Endothelial cell of umbilical vein (primary cell): ENCODE measurements at regions not wholly inside any gene's neighbourhood (a gene's known extent, or its start where the extent isn't known, plus 50 kb on each side); places are given as distances from the start of the nearest gene placed in this dataset.

Experiments used
- BruUV-seq: library from RNA; stranded (reverse); fragments of 400-500 nt; replicated peaks from 2 replicates; lab custom pipeline; 2021; lab: Mats Ljungman, UMichigan
- CTCF ChIA-PET: fragments of 300-600, 350-600 bp; sonication (Branson Sonifier 250); formaldehyde crosslinking; loops from one replicate; lab custom pipeline; 2021; ENCODE audit warnings: antibody characterized with exemption, inconsistent platforms; lab: Charles Lee
- POLR2A ChIA-PET: fragments of 300-600, 350-600 bp; sonication (Branson Sonifier 250); formaldehyde crosslinking; loops from one replicate; lab custom pipeline; 2021; ENCODE audit warnings: antibody characterized with exemption, inconsistent platforms; lab: Charles Lee
- DNase-seq: peaks from one replicate; pipeline ENCODE4 v3.0.0-alpha.2; 2011; ENCODE audit warnings: low read depth, low spot score
- FAIRE-seq: peaks from 2 replicates; lab custom pipeline; 2011; peaks lifted over from hg19 to GRCh38; lab: Jason Lieb, UNC
- H2AFZ ChIP-seq: 2 replicates; pipeline ENCODE4 v1.6.0; 2012; ENCODE audit warnings: low read depth, low read length, control low read depth, inconsistent platforms
- H3K27ac ChIP-seq: 2 replicates; pipeline ENCODE4 v1.5.1; 2011; ENCODE audit warnings: low read depth, mild to moderate bottlenecking, control low read depth, low read length, moderate library complexity; ENCODE audit not compliant: insufficient read depth
- H3K27me3 ChIP-seq, 2 experiments: 2 replicates each; pipeline versions ENCODE4 v1.6.0 to v1.6.1; 2011; ENCODE audit warnings: low read length in 2 of 2, mixed read lengths in 1 of 2; ENCODE audit not compliant: control insufficient read depth in 2 of 2, insufficient read depth in 2 of 2
- H3K36me3 ChIP-seq, 2 experiments: 2 replicates in 1 of 2; 3 replicates in 1 of 2; pipeline ENCODE4 v1.5.1; 2011; ENCODE audit warnings: low read length in 2 of 2, mild to moderate bottlenecking in 1 of 2, moderate library complexity in 1 of 2; ENCODE audit not compliant: control insufficient read depth in 2 of 2, insufficient read depth in 2 of 2; ENCODE audit errors: extremely low read depth in 1 of 2
- H3K4me1 ChIP-seq: 3 replicates; pipeline ENCODE4 v1.5.1; 2011; ENCODE audit warnings: mild to moderate bottlenecking, low read length; ENCODE audit not compliant: control insufficient read depth, insufficient read depth; ENCODE audit errors: extremely low read depth
- H3K4me2 ChIP-seq: 2 replicates; pipeline ENCODE4 v1.6.1; 2011; ENCODE audit warnings: low read length, control low read depth, mixed read lengths; ENCODE audit not compliant: insufficient read depth
- H3K4me3 ChIP-seq, 3 experiments: fragments of 200-600 bp in 1 of 3; sonication (generic), shearing (Covaris generic) in 1 of 3; replicated peaks in 1 of 3; 2 replicates each; pipeline ENCODE4 v1.5.1; 2011 to 2016; ENCODE audit warnings: control low read depth in 3 of 3, low read length in 3 of 3, mild to moderate bottlenecking in 2 of 3, inconsistent platforms in 1 of 3, low read depth in 1 of 3, moderate library complexity in 1 of 3; ENCODE audit not compliant: insufficient read depth in 1 of 3
- H3K79me2 ChIP-seq: 2 replicates; pipeline ENCODE4 v1.6.0; 2012; ENCODE audit warnings: low read length, inconsistent platforms; ENCODE audit not compliant: control insufficient read depth, insufficient read depth
- H3K9ac ChIP-seq: replicated peaks from 2 replicates; pipeline ENCODE3; 2011; ENCODE audit warnings: low read length, control low read depth; ENCODE audit not compliant: insufficient read depth; ENCODE audit errors: extremely low read depth
- H3K9me1 ChIP-seq: replicated peaks from 3 replicates; pipeline ENCODE4 v1.6.0; 2011; ENCODE audit warnings: mild to moderate bottlenecking, low read length; ENCODE audit not compliant: control insufficient read depth, insufficient read depth; ENCODE audit errors: extremely low read depth
- H3K9me3 ChIP-seq: replicated peaks from 2 replicates; pipeline ENCODE4 v1.5.1; 2012; ENCODE audit warnings: low read length, inconsistent platforms; ENCODE audit not compliant: control insufficient read depth, insufficient read depth
- H4K20me1 ChIP-seq: replicated peaks from 2 replicates; pipeline ENCODE3; 2011; ENCODE audit warnings: mild to moderate bottlenecking, low read length; ENCODE audit not compliant: control insufficient read depth, insufficient read depth; ENCODE audit errors: extremely low read depth
- EZH2 ChIP-seq: IDR thresholded peaks from 2 replicates; pipeline ENCODE4 v1.6.1; 2012; ENCODE audit warnings: borderline replicate concordance, low read depth, mild to moderate bottlenecking, moderate library complexity, low read length, inconsistent platforms; ENCODE audit not compliant: severe bottlenecking
- FOS ChIP-seq: IDR thresholded peaks from 2 replicates; pipeline ENCODE4 v1.6.1; 2011; ENCODE audit warnings: mild to moderate bottlenecking, low read length, moderate library complexity, borderline replicate concordance; ENCODE audit not compliant: insufficient read depth
- GATA2 ChIP-seq: IDR thresholded peaks from 2 replicates; pipeline ENCODE4 v1.7.0; 2011; ENCODE audit warnings: low read depth, mild to moderate bottlenecking, moderate library complexity, mixed read lengths, low read length; ENCODE audit not compliant: insufficient read length, insufficient read depth
- JUN ChIP-seq: IDR thresholded peaks from 2 replicates; pipeline ENCODE4 v1.6.1; 2011; ENCODE audit warnings: borderline replicate concordance, low read depth; ENCODE audit not compliant: insufficient read length, insufficient read depth
- MAX ChIP-seq: IDR thresholded peaks from 2 replicates; pipeline ENCODE4 v1.6.1; 2011; ENCODE audit not compliant: insufficient read depth, insufficient read length
- MYC ChIP-seq: IDR thresholded peaks from one replicate; pipeline ENCODE4 v1.6.1; 2011; ENCODE audit warnings: mild to moderate bottlenecking, low read depth, low read length
- POLR2A ChIP-seq: IDR thresholded peaks from 2 replicates; pipeline ENCODE4 v1.6.1; 2012; ENCODE audit warnings: low read depth, mild to moderate bottlenecking, control low read depth, low read length
- POLR2AphosphoS5 ChIP-seq: IDR thresholded peaks from 2 replicates; pipeline ENCODE4 v1.6.1; 2012; ENCODE audit warnings: low read depth, mild to moderate bottlenecking, control low read depth, low read length, moderate library complexity; ENCODE audit not compliant: insufficient read depth
- dilution Hi-C: fragments of 300-500 bp; cut with MboI; formaldehyde crosslinking; loops from one replicate; pipeline ENCODE4 v1.15.0; 2019; ENCODE audit warnings: low sequenced_read_pairs; ENCODE audit not compliant: extremely low pct_ligation_motif_present
- intact Hi-C: fragments of 100-400 bp; cut with micrococcal nuclease; formaldehyde crosslinking; loops from one replicate; pipeline ENCODE4 v1.10.0; 2022
- TF ChIP-seq, protein P1 (sequence below), 2 donors: IDR thresholded peaks; 1 replicate in 1 of 2; 2 replicates in 1 of 2; pipeline ENCODE4 v1.5.1; 2011; ENCODE audit warnings: low read length in 2 of 2, mild to moderate bottlenecking in 2 of 2, moderate library complexity in 2 of 2, control low read depth in 1 of 2, inconsistent platforms in 1 of 2, low read depth in 1 of 2; ENCODE audit not compliant: insufficient read depth in 1 of 2; ENCODE audit errors: extremely low read depth in 1 of 2

DNA sequence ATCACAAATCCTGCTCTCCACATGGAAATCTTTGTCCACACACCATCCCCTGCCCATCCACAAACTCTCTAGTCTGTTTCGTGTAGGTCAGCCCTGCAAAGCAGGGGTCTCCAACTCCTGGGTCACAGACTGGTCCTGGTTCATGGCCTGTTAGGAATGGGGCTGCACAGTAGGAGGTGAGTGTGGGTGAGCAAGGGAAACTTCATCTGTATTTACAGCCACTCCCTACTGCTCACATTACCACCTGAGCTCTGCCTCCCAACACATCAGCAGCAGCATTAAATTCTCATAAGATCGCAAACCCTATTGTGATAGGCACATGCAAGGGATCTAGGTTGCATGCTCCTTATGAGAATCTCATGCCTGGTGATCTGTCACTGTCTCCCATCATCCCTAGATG lies 242.1 kb downstream of the FGFR2 start:
- FAIRE-seq (no peak), DNase-seq (no peak)
- no TSS peak for BruUV-seq
- Histone ChIP-seq H3K79me2 (no peaks in the 10 kb centered on the region), H3K9me3 (no peaks in the 10 kb centered on the region), H3K36me3 (no peaks in the 10 kb centered on the region), H3K27me3 (no peaks in the 10 kb centered on the region), H3K9me1 (no peaks in the 10 kb centered on the region), H3K4me3 (no peak overlapping the region), H3K4me2 (no peak overlapping the region), H3K4me1 (no peaks in the 10 kb centered on the region), H3K27ac (no peak overlapping the region), H2AFZ (no peak overlapping the region), H4K20me1 (no peaks in the 10 kb centered on the region), H3K9ac (no peak overlapping the region)
- ChIA-PET CTCF (no interaction called here), POLR2A (no interaction called here)
- intact Hi-C loops (no loop called here), dilution Hi-C loops (no loop called here)
- TF ChIP-seq JUN: no peak
- no peak for TF ChIP-seq FOS
- no peak for TF ChIP-seq MYC
- no peak for TF ChIP-seq POLR2AphosphoS5
- no peak for TF ChIP-seq GATA2
- TF ChIP-seq EZH2: no peak
- TF ChIP-seq, protein P1, sequence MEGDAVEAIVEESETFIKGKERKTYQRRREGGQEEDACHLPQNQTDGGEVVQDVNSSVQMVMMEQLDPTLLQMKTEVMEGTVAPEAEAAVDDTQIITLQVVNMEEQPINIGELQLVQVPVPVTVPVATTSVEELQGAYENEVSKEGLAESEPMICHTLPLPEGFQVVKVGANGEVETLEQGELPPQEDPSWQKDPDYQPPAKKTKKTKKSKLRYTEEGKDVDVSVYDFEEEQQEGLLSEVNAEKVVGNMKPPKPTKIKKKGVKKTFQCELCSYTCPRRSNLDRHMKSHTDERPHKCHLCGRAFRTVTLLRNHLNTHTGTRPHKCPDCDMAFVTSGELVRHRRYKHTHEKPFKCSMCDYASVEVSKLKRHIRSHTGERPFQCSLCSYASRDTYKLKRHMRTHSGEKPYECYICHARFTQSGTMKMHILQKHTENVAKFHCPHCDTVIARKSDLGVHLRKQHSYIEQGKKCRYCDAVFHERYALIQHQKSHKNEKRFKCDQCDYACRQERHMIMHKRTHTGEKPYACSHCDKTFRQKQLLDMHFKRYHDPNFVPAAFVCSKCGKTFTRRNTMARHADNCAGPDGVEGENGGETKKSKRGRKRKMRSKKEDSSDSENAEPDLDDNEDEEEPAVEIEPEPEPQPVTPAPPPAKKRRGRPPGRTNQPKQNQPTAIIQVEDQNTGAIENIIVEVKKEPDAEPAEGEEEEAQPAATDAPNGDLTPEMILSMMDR (IDR thresholded peaks at IDR 0.05; ENCODE audit: extremely low read depth in 1 of 2, insufficient read depth in 1 of 2, low read depth in 1 of 2, low read length in 2 of 2): no peak
- TF ChIP-seq POLR2A: no peak
- no peak for TF ChIP-seq MAX
